B cell (primary cell): ENCODE measurements at regions not wholly inside any gene's neighbourhood (a gene's known extent, or its start where the extent isn't known, plus 50 kb on each side); places are given as distances from the start of the nearest gene placed in this dataset.

Source experiments
- ATAC-seq: fragments of 200-7000 bp; cut with Tn5 transposase; one replicate; pipeline ENCODE4 v1.10.0; 2021; ENCODE audit warnings: low read depth, mild to moderate bottlenecking, moderate number of reproducible peaks, moderate library complexity
- CTCF ChIA-PET: fragments of 350-600 bp; sonication (Branson Sonifier 250); formaldehyde crosslinking; loops from one replicate; lab custom pipeline; 2021; ENCODE audit warnings: antibody characterized with exemption, inconsistent platforms; lab: Charles Lee
- POLR2A ChIA-PET: fragments of 350-600 bp; sonication (Branson Sonifier 250); formaldehyde crosslinking; loops from one replicate; lab custom pipeline; 2021; ENCODE audit warnings: antibody characterized with exemption; lab: Charles Lee
- DNase-seq: peaks from one replicate; pipeline ENCODE4 v3.0.0; 2013
- H2AFZ ChIP-seq: 2 replicates; pipeline ENCODE4 v1.6.1; 2012; ENCODE audit warnings: mild to moderate bottlenecking, low read depth, low read length; ENCODE audit not compliant: insufficient read depth, poor library complexity, severe bottlenecking
- H3K27ac ChIP-seq, 2 donors: 1 replicate in 1 of 2; 2 replicates in 1 of 2; pipeline ENCODE4 v1.5.1; 2012 to 2013; ENCODE audit warnings: low read length in 2 of 2, mild to moderate bottlenecking in 2 of 2, moderate library complexity in 1 of 2
- H3K27me3 ChIP-seq, 4 experiments: fragments of 200-600 bp in 1 of 4; sonication (generic) in 1 of 4; replicated peaks in 1 of 4; 1 replicate in 2 of 4; 2 replicates in 2 of 4; pipeline versions ENCODE4 v1.6.1 to v1.7.0; 2013 to 2016; ENCODE audit warnings: low read length in 3 of 4, mild to moderate bottlenecking in 2 of 4, mixed read lengths in 1 of 4, moderate library complexity in 1 of 4; ENCODE audit not compliant: insufficient read depth in 4 of 4, control insufficient read depth in 3 of 4; ENCODE audit errors: control extremely low read depth in 1 of 4
- H3K36me3 ChIP-seq, 2 experiments: replicated peaks in 1 of 2; 1 replicate in 1 of 2; 2 replicates in 1 of 2; pipeline versions ENCODE4 v1.6.1 to v1.7.1; 2013; ENCODE audit warnings: low read length in 1 of 2; ENCODE audit not compliant: insufficient read depth in 2 of 2, control insufficient read depth in 1 of 2; ENCODE audit errors: control extremely low read depth in 1 of 2, extremely low read depth in 1 of 2
- H3K4me1 ChIP-seq, 2 donors: fragments of 200-600 bp in 1 of 2; sonication (generic) in 1 of 2; 1 replicate in 1 of 2; 2 replicates in 1 of 2; pipeline versions ENCODE4 v1.5.1 to v1.6.1; 2013 to 2017; ENCODE audit warnings: low read length in 2 of 2; ENCODE audit not compliant: control insufficient read depth in 2 of 2, insufficient read depth in 2 of 2
- H3K4me2 ChIP-seq: replicated peaks from 2 replicates; pipeline ENCODE3; 2012; ENCODE audit warnings: mild to moderate bottlenecking, low read depth, low read length; ENCODE audit not compliant: poor library complexity, severe bottlenecking
- H3K4me3 ChIP-seq, 5 experiments: fragments of 200-600 bp in 1 of 5; sonication (generic) in 1 of 5; 1 replicate in 3 of 5; 2 replicates in 2 of 5; pipeline versions ENCODE4 v1.5.1 to v1.7.0; 2011 to 2016; ENCODE audit warnings: low read length in 4 of 5, mild to moderate bottlenecking in 4 of 5, low read depth in 2 of 5, control low read depth in 1 of 5, moderate library complexity in 1 of 5; ENCODE audit not compliant: insufficient read depth in 1 of 5; ENCODE audit errors: control extremely low read depth in 1 of 5, extremely low read depth in 1 of 5
- H3K79me2 ChIP-seq: fragments of 200-600 bp; sonication (generic); one replicate; pipeline ENCODE4 v1.6.0; 2016; ENCODE audit warnings: low read length; ENCODE audit not compliant: control insufficient read depth, insufficient read depth
- H3K9ac ChIP-seq: fragments of 200-600 bp; sonication (generic); 2 replicates; pipeline ENCODE4 v1.6.1; 2017; ENCODE audit warnings: mild to moderate bottlenecking, low read length, moderate library complexity
- H3K9me3 ChIP-seq, 3 donors: one replicate each; pipeline versions ENCODE4 v1.6.1 to v1.7.1; 2013; ENCODE audit warnings: low read length in 2 of 3; ENCODE audit not compliant: control insufficient read depth in 2 of 3, insufficient read depth in 1 of 3; ENCODE audit errors: control extremely low read depth in 1 of 3
- H4K20me1 ChIP-seq: 2 replicates; pipeline ENCODE4 v1.6.0; 2012; ENCODE audit warnings: mild to moderate bottlenecking, low read length; ENCODE audit not compliant: insufficient read depth, control insufficient read depth, poor library complexity, severe bottlenecking
- H3K27ac Mint-ChIP-seq: one replicate; pipeline ENCODE4 v1.8.0; 2021; ENCODE audit warnings: mixed read lengths
- H3K27me3 Mint-ChIP-seq: one replicate; pipeline ENCODE4 v1.8.0; 2021; ENCODE audit warnings: mixed read lengths
- H3K4me1 Mint-ChIP-seq: one replicate; pipeline ENCODE4 v1.8.0; 2021; ENCODE audit warnings: mixed read lengths
- H3K4me3 Mint-ChIP-seq: one replicate; pipeline ENCODE4 v1.8.0; 2021; ENCODE audit warnings: mixed read lengths
- H3K9me3 Mint-ChIP-seq: one replicate; pipeline ENCODE4 v1.8.0; 2022; ENCODE audit warnings: mixed read lengths; ENCODE audit not compliant: insufficient read depth
- CTCF ChIP-seq: fragments of 200-600 bp; IDR thresholded peaks from one replicate; pipeline ENCODE4 v1.8.0; 2022; ENCODE audit warnings: antibody characterized with exemption, mild to moderate bottlenecking
- EZH2 ChIP-seq: IDR thresholded peaks from 2 replicates; pipeline ENCODE4 v1.6.1; 2012; ENCODE audit warnings: borderline replicate concordance, low read depth, mild to moderate bottlenecking, moderate library complexity, low read length; ENCODE audit not compliant: insufficient read depth, poor library complexity, severe bottlenecking
- WGBS: methylation state at CpG from one replicate; pipeline ENCODE4 v1.1.5; 2013; ENCODE audit warnings: missing lambda C conversion rate; ENCODE audit not compliant: insufficient coverage; 5-methylcytosine and 5-hydroxymethylcytosine counted together
- intact Hi-C: fragments of 100-400 bp; cut with micrococcal nuclease; formaldehyde crosslinking; loops from one replicate; pipeline ENCODE4 v1.10.0; 2022

- Histone ChIP-seq H3K36me3 (no peaks in the 10 kb centered on the region), H3K9me3 (peaks cover 0 to 7% (median 0%) of the 10 kb centered on the region in 3 donors), H3K9ac (no peak overlapping the region), H3K4me1 (no peaks in the 10 kb centered on the region), H2AFZ (no peak overlapping the region), H3K79me2 (no peaks in the 10 kb centered on the region), H3K27ac (no peak overlapping the region), H4K20me1 (no peaks in the 10 kb centered on the region), H3K27me3 (no peaks in the 10 kb centered on the region), H3K4me2 (no peak overlapping the region), H3K4me3 (no peak overlapping the region)
- no peaks in the 10 kb centered on the region for H3K27me3 Mint-ChIP-seq
- no peaks in the 10 kb centered on the region for H3K9me3 Mint-ChIP-seq
- WGBS = 81% methylated on average over 3 of the region's 4 CpGs
- intact Hi-C loops = no loop called here
- no peaks in the 10 kb centered on the region for H3K4me1 Mint-ChIP-seq
- no peak for DNase-seq
- TF ChIP-seq EZH2 (no peak), CTCF (no peak)
- no peak for ATAC-seq
- no peak overlapping the region for H3K27ac Mint-ChIP-seq
- CTCF ChIA-PET = no interaction called here
- POLR2A ChIA-PET = no interaction called here
- no peak overlapping the region for H3K4me3 Mint-ChIP-seq
Measured at GRCh38 chr20:60424267-60424902, 466.2 kb downstream of the CDH26 start.

GRCh38 chr20:60427516-60427915, 469.3 kb downstream of the CDH26 start:
- WGBS = 100% methylated on average over 1 of the region's 6 CpGs
- Mint-ChIP-seq H3K4me3 (no peak overlapping the region), H3K27me3 (no peaks in the 10 kb centered on the region), H3K27ac (no peak overlapping the region), H3K9me3 (no peaks in the 10 kb centered on the region), H3K4me1 (no peaks in the 10 kb centered on the region)
- H3K4me3 ChIP-seq = no peak overlapping the region
- H3K9me3 ChIP-seq = peaks cover 0 to 5% (median 0%) of the 10 kb centered on the region in 3 donors
- no peak overlapping the region for H3K27ac ChIP-seq
- DNase-seq (no peak), ATAC-seq (no peak)
- intact Hi-C loops = no loop called here
- H3K9ac ChIP-seq = no peak overlapping the region
- no peaks in the 10 kb centered on the region for H4K20me1 ChIP-seq
- no peak overlapping the region for H3K4me2 ChIP-seq
- H3K79me2 ChIP-seq = no peaks in the 10 kb centered on the region
- ChIA-PET POLR2A (no interaction called here), CTCF (no interaction called here)
- TF ChIP-seq CTCF (no peak), EZH2 (no peak)
- H2AFZ ChIP-seq = no peak overlapping the region
- H3K4me1 ChIP-seq = no peaks in the 10 kb centered on the region
- H3K36me3 ChIP-seq = no peaks in the 10 kb centered on the region
- H3K27me3 ChIP-seq = no peaks in the 10 kb centered on the region
